A549 (cell line): ENCODE measurements at regions not wholly inside any gene's neighbourhood (a gene's known extent, or its start where the extent isn't known, plus 50 kb on each side); places are given as distances from the start of the nearest gene placed in this dataset.

Experiments used
- ATAC-seq, 2 experiments: fragments of 200-7000 bp in 1 of 2; fragments of >200 bp in 1 of 2; cut with Nextera tagmentation in 1 of 2; cut with Tn5 transposase in 1 of 2; 3 replicates each; pipeline versions ENCODE4 v1.8.0 to v1.9.1; 2018 to 2020; ENCODE audit warnings: mild to moderate bottlenecking in 1 of 2, moderate library complexity in 1 of 2
- CTCF ChIA-PET: fragments of 300-600 bp; sonication (Branson Sonifier 250); formaldehyde crosslinking; extraction: SDS; loops from one replicate; lab custom pipeline; 2021; ENCODE audit warnings: antibody characterized with exemption, inconsistent platforms; lab: Yijun Ruan, JAX
- POLR2A ChIA-PET: fragments of 350-600 bp; formaldehyde crosslinking; extraction: SDS; loops from one replicate; lab custom pipeline; 2021; ENCODE audit warnings: antibody characterized with exemption, inconsistent platforms; lab: Yijun Ruan, JAX
- DNase-seq, 2 experiments: peaks; one replicate each; pipeline versions ENCODE4 v3.0.0 to v3.0.0-alpha.2; 2011 to 2016; ENCODE audit warnings: low read depth in 1 of 2, low spot score in 1 of 2
- FAIRE-seq: peaks from 2 replicates; lab custom pipeline; 2011; peaks lifted over from hg19 to GRCh38; lab: Jason Lieb, UNC
- H3K27ac ChIP-seq, 2 experiments: fragments of >200 bp; sonication (Bioruptor Twin); formaldehyde crosslinking; 3 replicates each; pipeline ENCODE4 v1.5.1; 2016 to 2017
- H3K4me1 ChIP-seq: fragments of >200 bp; sonication (Bioruptor Twin); formaldehyde crosslinking; 3 replicates; pipeline ENCODE4 v1.6.1; 2016
- H3K4me2 ChIP-seq: fragments of >200 bp; sonication (Bioruptor Twin); formaldehyde crosslinking; 3 replicates; pipeline ENCODE4 v1.6.1; 2016
- H3K4me3 ChIP-seq: fragments of >200 bp; sonication (Bioruptor Twin); formaldehyde crosslinking; 3 replicates; pipeline ENCODE4 v1.5.1; 2016
- H3K9me3 ChIP-seq: fragments of >200 bp; sonication (Bioruptor Twin); formaldehyde crosslinking; 3 replicates; pipeline ENCODE4 v1.6.1; 2016
- CHD2 ChIP-seq: fragments of 150-350 bp; IDR thresholded peaks from 2 replicates; pipeline ENCODE4 v1.6.1; 2014; ENCODE audit warnings: low read length; ENCODE audit not compliant: partially characterized antibody
- CHD4 ChIP-seq: fragments of 200-600 bp; sonication (generic); IDR thresholded peaks from 2 replicates; pipeline ENCODE4 v1.6.1; 2016; ENCODE audit warnings: antibody characterized with exemption, mild to moderate bottlenecking, borderline replicate concordance
- E2F6 ChIP-seq: IDR thresholded peaks from 2 replicates; pipeline ENCODE4 v1.6.1; 2012; ENCODE audit warnings: low read depth, borderline replicate concordance
- EHF ChIP-seq: fragments of 250-450 bp; sonication (Bioruptor Pico); IDR thresholded peaks from 2 replicates; pipeline ENCODE4 v1.5.0; 2020; ENCODE audit warnings: mild to moderate bottlenecking
- ELK1 ChIP-seq: fragments of 150-350 bp; IDR thresholded peaks from 2 replicates; pipeline ENCODE4 v1.6.1; 2014; ENCODE audit warnings: low read depth, mild to moderate bottlenecking, low read length
- EP300 ChIP-seq, 2 experiments: fragments of >200 bp; sonication (Bioruptor Twin); formaldehyde crosslinking; IDR thresholded peaks; 2 replicates in 1 of 2; 3 replicates in 1 of 2; pipeline ENCODE4 v1.6.1; 2016 to 2017
- GATA3 ChIP-seq: IDR thresholded peaks from 2 replicates; pipeline ENCODE4 v1.6.1; 2012; ENCODE audit warnings: borderline replicate concordance
- HDAC2 ChIP-seq: fragments of 200-600 bp; sonication (generic); IDR thresholded peaks from 2 replicates; pipeline ENCODE4 v1.6.1; 2016
- HEYL ChIP-seq: fragments of 250-450 bp; sonication (Bioruptor Pico); IDR thresholded peaks from 2 replicates; pipeline ENCODE4 v1.8.0; 2021; ENCODE audit warnings: mild to moderate bottlenecking, moderate library complexity
- HMGXB4 ChIP-seq: fragments of 250-450 bp; sonication (Bioruptor Pico); IDR thresholded peaks from 2 replicates; pipeline ENCODE4 v1.5.0; 2021; ENCODE audit warnings: mild to moderate bottlenecking, moderate library complexity, borderline replicate concordance
- HOXA7 ChIP-seq: fragments of 250-450 bp; sonication (Bioruptor Pico); IDR thresholded peaks from 2 replicates; pipeline ENCODE4 v1.5.0; 2020; ENCODE audit warnings: mild to moderate bottlenecking, moderate library complexity
- HOXB5 ChIP-seq: fragments of 250-450 bp; sonication (Bioruptor Pico); IDR thresholded peaks from 2 replicates; pipeline ENCODE4 v1.5.0; 2020; ENCODE audit warnings: mild to moderate bottlenecking, moderate library complexity
- KDM1A ChIP-seq: fragments of 200-600 bp; sonication (generic); IDR thresholded peaks from 2 replicates; pipeline ENCODE4 v1.6.1; 2016; ENCODE audit warnings: low read depth, mild to moderate bottlenecking
- KDM5A ChIP-seq: fragments of 200-600 bp; sonication (generic); IDR thresholded peaks from 2 replicates; pipeline ENCODE4 v1.6.1; 2016; ENCODE audit warnings: antibody characterized with exemption, mild to moderate bottlenecking
- MAX ChIP-seq: IDR thresholded peaks from 2 replicates; pipeline ENCODE4 v1.6.1; 2012
- NFE2L2 ChIP-seq: fragments of 150-350 bp; conservative IDR thresholded peaks from 2 replicates; pipeline ENCODE4 v1.6.1; 2014; ENCODE audit warnings: low read length
- NR3C1 ChIP-seq: fragments of >200 bp; sonication (Bioruptor Twin); formaldehyde crosslinking; IDR thresholded peaks from 3 replicates; pipeline ENCODE4 v1.6.1; 2017
- POLR2AphosphoS2 ChIP-seq: conservative IDR thresholded peaks from 2 replicates; pipeline ENCODE4 v1.6.1; 2012; ENCODE audit warnings: low read length, improper control_type of control experiment, inconsistent platforms
- RARB ChIP-seq: fragments of 250-450 bp; sonication (Bioruptor Pico); IDR thresholded peaks from 2 replicates; pipeline ENCODE4 v1.8.0; 2021; ENCODE audit warnings: mild to moderate bottlenecking, moderate library complexity
- RCOR1 ChIP-seq: fragments of 150-350 bp; IDR thresholded peaks from 2 replicates; pipeline ENCODE4 v1.6.1; 2014; ENCODE audit warnings: antibody characterized with exemption, low read length, low read depth
- SREBF2 ChIP-seq: fragments of 450-650 bp; IDR thresholded peaks from 2 replicates; pipeline ENCODE4 v1.6.1; 2014; ENCODE audit warnings: mild to moderate bottlenecking, moderate library complexity
- TFCP2L1 ChIP-seq: fragments of 250-450 bp; sonication (Bioruptor Pico); IDR thresholded peaks from 2 replicates; pipeline ENCODE4 v1.5.0; 2021; ENCODE audit warnings: mild to moderate bottlenecking
- ZC3H11A ChIP-seq: fragments of 450-650 bp; IDR thresholded peaks from 2 replicates; pipeline ENCODE4 v1.6.1; 2014; ENCODE audit warnings: antibody characterized with exemption, mild to moderate bottlenecking
- ZFP36 ChIP-seq: fragments of 450-650 bp; IDR thresholded peaks from 2 replicates; pipeline ENCODE4 v1.6.1; 2014; ENCODE audit warnings: borderline replicate concordance; ENCODE audit not compliant: partially characterized antibody
- ZSCAN20 ChIP-seq: fragments of 250-450 bp; sonication (Bioruptor Pico); IDR thresholded peaks from 2 replicates; pipeline ENCODE4 v1.8.0; 2022; ENCODE audit warnings: mild to moderate bottlenecking, moderate library complexity
- WGBS: methylation state at CpG from one replicate; pipeline ENCODE4 v1.1.6; 2017; ENCODE audit errors: missing lambda C conversion rate; 5-methylcytosine and 5-hydroxymethylcytosine counted together
- TF ChIP-seq, protein P1 (sequence below): IDR thresholded peaks from 2 replicates; pipeline ENCODE4 v1.6.1; 2012
- TF ChIP-seq, protein P2 (sequence below): fragments of 450-650 bp; IDR thresholded peaks from 2 replicates; pipeline ENCODE4 v1.6.1; 2014; ENCODE audit warnings: antibody characterized with exemption
- TF ChIP-seq, protein P3 (sequence below): fragments of >200 bp; sonication (Bioruptor Twin); formaldehyde crosslinking; IDR thresholded peaks from 3 replicates; pipeline ENCODE4 v1.6.1; 2016
- TF ChIP-seq, protein P4 (sequence below): fragments of 250-450 bp; sonication (Bioruptor Pico); IDR thresholded peaks from 2 replicates; pipeline ENCODE4 v1.5.0; 2020; ENCODE audit warnings: low read depth, mild to moderate bottlenecking, moderate library complexity

GRCh38 chr12:31214626-31215517, 111.1 kb downstream of the SINHCAF start:
- H3K27ac ChIP-seq, result no peak overlapping the region
- WGBS, result 60% methylated on average over 7 of the region's 7 CpGs
- CTCF ChIA-PET, result interaction anchor here (1.0 to 1.3 kb wide), 3 partner anchors 16 to 367 kb away, joined by 3 to 5 read pairs (median 3); no protein-coding TSS in a partner anchor
- FAIRE-seq, result no peak
- no peaks in the 10 kb centered on the region for H3K4me1 ChIP-seq
- H3K4me3 ChIP-seq, result no peak overlapping the region
- H3K4me2 ChIP-seq, result no peak overlapping the region
- ATAC-seq, result no peak
- no peak for DNase-seq
- no peak for TF ChIP-seq E2F6
- TF ChIP-seq ZC3H11A, result no peak
- TF ChIP-seq HOXA7 (CRISPR knock-in tag), result no peak
- TF ChIP-seq EP300 (IDR thresholded peaks at IDR 0.05), result no peak
- TF ChIP-seq, protein P1, sequence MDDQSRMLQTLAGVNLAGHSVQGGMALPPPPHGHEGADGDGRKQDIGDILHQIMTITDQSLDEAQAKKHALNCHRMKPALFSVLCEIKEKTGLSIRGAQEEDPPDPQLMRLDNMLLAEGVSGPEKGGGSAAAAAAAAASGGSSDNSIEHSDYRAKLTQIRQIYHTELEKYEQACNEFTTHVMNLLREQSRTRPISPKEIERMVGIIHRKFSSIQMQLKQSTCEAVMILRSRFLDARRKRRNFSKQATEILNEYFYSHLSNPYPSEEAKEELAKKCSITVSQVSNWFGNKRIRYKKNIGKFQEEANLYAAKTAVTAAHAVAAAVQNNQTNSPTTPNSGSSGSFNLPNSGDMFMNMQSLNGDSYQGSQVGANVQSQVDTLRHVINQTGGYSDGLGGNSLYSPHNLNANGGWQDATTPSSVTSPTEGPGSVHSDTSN, result no peak
- TF ChIP-seq ELK1, result no peak
- no peak for TF ChIP-seq KDM5A
- no peak for TF ChIP-seq NFE2L2
- TF ChIP-seq NR3C1, result no peak
- TF ChIP-seq MAX, result no peak
- TF ChIP-seq SREBF2, result no peak
- no peak for TF ChIP-seq CHD4
- TF ChIP-seq HEYL (CRISPR knock-in tag), result no peak
- TF ChIP-seq, protein P2, sequence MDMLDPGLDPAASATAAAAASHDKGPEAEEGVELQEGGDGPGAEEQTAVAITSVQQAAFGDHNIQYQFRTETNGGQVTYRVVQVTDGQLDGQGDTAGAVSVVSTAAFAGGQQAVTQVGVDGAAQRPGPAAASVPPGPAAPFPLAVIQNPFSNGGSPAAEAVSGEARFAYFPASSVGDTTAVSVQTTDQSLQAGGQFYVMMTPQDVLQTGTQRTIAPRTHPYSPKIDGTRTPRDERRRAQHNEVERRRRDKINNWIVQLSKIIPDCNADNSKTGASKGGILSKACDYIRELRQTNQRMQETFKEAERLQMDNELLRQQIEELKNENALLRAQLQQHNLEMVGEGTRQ, result no peak
- no peak for TF ChIP-seq CHD2
- TF ChIP-seq EHF (CRISPR knock-in tag), result no peak
- TF ChIP-seq ZSCAN20 (CRISPR knock-in tag), result no peak
- TF ChIP-seq POLR2AphosphoS2, result no peak
- no peaks in the 10 kb centered on the region for H3K9me3 ChIP-seq
- POLR2A ChIA-PET, result no interaction called here

GRCh38 chr12:31215518-31216232, 110.3 kb downstream of the SINHCAF start:
- peak in 1 of 2 experiments; percentile 42; a peak in 2 of 6 replicates for ATAC-seq
- TF ChIP-seq RCOR1, result no peak
- no peak for TF ChIP-seq EP300 (IDR thresholded peaks at IDR 0.05)
- TF ChIP-seq, protein P3, sequence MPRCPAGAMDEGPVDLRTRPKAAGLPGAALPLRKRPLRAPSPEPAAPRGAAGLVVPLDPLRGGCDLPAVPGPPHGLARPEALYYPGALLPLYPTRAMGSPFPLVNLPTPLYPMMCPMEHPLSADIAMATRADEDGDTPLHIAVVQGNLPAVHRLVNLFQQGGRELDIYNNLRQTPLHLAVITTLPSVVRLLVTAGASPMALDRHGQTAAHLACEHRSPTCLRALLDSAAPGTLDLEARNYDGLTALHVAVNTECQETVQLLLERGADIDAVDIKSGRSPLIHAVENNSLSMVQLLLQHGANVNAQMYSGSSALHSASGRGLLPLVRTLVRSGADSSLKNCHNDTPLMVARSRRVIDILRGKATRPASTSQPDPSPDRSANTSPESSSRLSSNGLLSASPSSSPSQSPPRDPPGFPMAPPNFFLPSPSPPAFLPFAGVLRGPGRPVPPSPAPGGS, result no peak
- TF ChIP-seq GATA3, result no peak
- no peak for TF ChIP-seq TFCP2L1 (CRISPR knock-in tag)
- TF ChIP-seq, protein P4, sequence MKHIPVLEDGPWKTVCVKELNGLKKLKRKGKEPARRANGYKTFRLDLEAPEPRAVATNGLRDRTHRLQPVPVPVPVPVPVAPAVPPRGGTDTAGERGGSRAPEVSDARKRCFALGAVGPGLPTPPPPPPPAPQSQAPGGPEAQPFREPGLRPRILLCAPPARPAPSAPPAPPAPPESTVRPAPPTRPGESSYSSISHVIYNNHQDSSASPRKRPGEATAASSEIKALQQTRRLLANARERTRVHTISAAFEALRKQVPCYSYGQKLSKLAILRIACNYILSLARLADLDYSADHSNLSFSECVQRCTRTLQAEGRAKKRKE (CRISPR knock-in tag), result no peak
- TF ChIP-seq KDM1A, result no peak
- TF ChIP-seq CHD2, result no peak
- TF ChIP-seq HEYL (CRISPR knock-in tag), result no peak
- no peak for TF ChIP-seq POLR2AphosphoS2
- TF ChIP-seq RARB (CRISPR knock-in tag), result no peak
- no peak for TF ChIP-seq HMGXB4 (CRISPR knock-in tag)
- TF ChIP-seq ZC3H11A, result no peak
- no peak for TF ChIP-seq HDAC2
- no peak for TF ChIP-seq HOXB5 (CRISPR knock-in tag)
- no peak for TF ChIP-seq ZFP36

More at GRCh38 chr12:31215518-31216232, 110.3 kb downstream of the SINHCAF start:
- no peaks in the 10 kb centered on the region for H3K4me1 ChIP-seq
- ChIA-PET POLR2A (no interaction called here), CTCF (interaction anchor here (1.0 kb wide), 1 partner anchor 15 kb away, joined by 3 read pairs; no protein-coding TSS in a partner anchor)
- H3K27ac ChIP-seq, result no peak overlapping the region
- H3K4me2 ChIP-seq, result no peak overlapping the region
- no peak overlapping the region for H3K4me3 ChIP-seq
- no peak for FAIRE-seq
- no peaks in the 10 kb centered on the region for H3K9me3 ChIP-seq
- WGBS, result 38% methylated on average over 6 of the region's 6 CpGs
- DNase-seq, result no peak
